NB4 (cell line): ENCODE measurements at regions not wholly inside any gene's neighbourhood (a gene's known extent, or its start where the extent isn't known, plus 50 kb on each side); places are given as distances from the start of the nearest gene placed in this dataset.

Experiments used
- DNase-seq: peaks from one replicate; pipeline ENCODE4 v3.0.0; 2010; ENCODE audit warnings: low read depth
- H3K4me3 ChIP-seq: one replicate; pipeline ENCODE4 v1.5.1; 2011; ENCODE audit warnings: mild to moderate bottlenecking, low read depth, low read length, moderate library complexity
- MYC ChIP-seq: IDR thresholded peaks from 2 replicates; pipeline ENCODE4 v1.6.1; 2011; ENCODE audit warnings: low read depth, low read length
- POLR2A ChIP-seq: IDR thresholded peaks from 2 replicates; pipeline ENCODE4 v1.6.1; 2011; ENCODE audit warnings: mild to moderate bottlenecking; ENCODE audit not compliant: insufficient read length; ENCODE audit errors: extremely low read depth
- TF ChIP-seq, protein P1 (sequence below): IDR thresholded peaks from one replicate; pipeline ENCODE4 v1.5.1; 2012; ENCODE audit warnings: low read depth, low read length
- TF ChIP-seq, protein P2 (sequence below): IDR thresholded peaks from 2 replicates; pipeline ENCODE4 v1.6.1; 2011; ENCODE audit warnings: low read depth, low read length

DNA sequence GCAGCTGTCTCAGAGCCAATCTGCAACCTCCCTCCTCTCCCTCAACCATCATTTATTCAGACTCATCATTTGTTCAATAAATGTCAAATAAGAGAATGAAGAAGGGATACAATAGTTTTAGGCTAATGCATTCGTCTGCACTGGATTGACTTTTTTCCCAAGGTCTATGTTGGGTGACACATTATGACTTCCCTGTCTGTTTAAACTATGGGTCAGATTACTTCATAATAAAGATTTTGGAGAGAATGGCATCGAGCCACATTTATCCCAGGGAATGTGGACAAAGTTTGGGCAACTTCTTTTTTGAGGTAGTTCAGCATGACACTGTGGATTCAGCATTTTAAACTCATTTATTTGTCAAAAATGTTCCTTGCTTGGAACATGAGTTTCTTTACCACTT, 107.4 kb upstream of the ADGRL2 start:
- TF ChIP-seq POLR2A (no peak), MYC (no peak)
- TF ChIP-seq, protein P1, sequence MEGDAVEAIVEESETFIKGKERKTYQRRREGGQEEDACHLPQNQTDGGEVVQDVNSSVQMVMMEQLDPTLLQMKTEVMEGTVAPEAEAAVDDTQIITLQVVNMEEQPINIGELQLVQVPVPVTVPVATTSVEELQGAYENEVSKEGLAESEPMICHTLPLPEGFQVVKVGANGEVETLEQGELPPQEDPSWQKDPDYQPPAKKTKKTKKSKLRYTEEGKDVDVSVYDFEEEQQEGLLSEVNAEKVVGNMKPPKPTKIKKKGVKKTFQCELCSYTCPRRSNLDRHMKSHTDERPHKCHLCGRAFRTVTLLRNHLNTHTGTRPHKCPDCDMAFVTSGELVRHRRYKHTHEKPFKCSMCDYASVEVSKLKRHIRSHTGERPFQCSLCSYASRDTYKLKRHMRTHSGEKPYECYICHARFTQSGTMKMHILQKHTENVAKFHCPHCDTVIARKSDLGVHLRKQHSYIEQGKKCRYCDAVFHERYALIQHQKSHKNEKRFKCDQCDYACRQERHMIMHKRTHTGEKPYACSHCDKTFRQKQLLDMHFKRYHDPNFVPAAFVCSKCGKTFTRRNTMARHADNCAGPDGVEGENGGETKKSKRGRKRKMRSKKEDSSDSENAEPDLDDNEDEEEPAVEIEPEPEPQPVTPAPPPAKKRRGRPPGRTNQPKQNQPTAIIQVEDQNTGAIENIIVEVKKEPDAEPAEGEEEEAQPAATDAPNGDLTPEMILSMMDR = no peak
- TF ChIP-seq, protein P2, sequence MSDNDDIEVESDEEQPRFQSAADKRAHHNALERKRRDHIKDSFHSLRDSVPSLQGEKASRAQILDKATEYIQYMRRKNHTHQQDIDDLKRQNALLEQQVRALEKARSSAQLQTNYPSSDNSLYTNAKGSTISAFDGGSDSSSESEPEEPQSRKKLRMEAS = no peak

DNA sequence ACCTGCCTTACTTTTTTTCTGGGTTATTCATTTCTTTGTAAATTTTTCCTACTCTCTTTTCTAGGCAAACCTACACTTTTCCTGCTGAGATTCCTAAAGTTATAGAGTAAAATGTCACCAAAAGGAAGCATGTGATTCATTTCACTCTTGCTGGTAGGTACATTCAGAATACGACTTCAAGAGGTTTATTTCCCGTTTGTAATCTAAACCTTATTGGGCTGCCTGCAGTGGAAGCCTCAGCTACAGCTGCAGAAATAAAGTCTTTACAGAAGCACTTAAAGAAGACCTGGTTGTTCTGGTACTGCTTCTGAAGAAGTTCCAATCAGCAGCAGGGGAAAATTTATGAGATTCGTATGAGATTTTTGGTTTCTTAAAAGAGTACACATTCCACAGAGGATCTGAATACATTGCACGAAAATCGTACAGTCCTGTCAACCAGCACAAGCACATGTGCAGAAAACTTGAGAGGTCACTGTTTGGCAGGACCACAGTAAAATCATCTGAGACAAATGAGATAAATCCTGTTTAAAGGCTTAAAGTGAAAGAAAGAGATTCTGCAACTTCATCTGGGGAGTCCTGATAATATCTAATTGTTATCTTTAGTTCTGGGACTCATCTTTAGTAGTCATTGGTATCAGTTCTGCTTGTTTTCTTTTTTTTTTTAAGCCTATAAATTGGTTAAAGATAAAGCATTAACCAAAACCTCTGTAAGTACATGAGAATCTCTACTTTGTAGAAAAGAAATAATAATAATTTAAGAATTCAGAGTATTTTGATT, 109.9 kb upstream of the ADGRL2 start:
- H3K4me3 ChIP-seq = no peak overlapping the region
- no peak for DNase-seq
- TF ChIP-seq, protein P2 = no peak
- TF ChIP-seq MYC (no peak), POLR2A (no peak)
- TF ChIP-seq, protein P1 = no peak

More for the DNA sequence above, 107.4 kb upstream of the ADGRL2 start:
- no peak for DNase-seq
- H3K4me3 ChIP-seq = no peak overlapping the region

DNA sequence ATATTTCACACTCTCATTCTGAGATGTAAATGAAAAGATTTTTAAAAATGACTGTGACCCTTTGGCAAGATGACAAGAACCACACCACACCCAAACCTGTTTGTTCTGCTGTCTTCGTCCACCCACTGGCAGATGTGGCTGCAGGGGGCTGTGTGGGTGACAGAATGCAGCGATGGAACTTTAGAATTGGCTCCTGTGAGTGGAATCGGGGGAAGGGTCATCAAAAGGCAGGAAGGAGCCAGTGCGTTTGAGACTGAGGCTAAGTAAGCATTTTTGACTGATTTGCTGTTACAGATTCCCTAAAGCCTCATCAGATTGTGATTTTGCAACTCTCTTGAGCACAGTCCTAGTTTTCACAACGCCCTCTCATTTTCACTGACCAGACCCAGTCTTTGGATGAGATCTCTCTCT, 111.2 kb upstream of the ADGRL2 start:
- TF ChIP-seq, protein P1 = no peak
- TF ChIP-seq, protein P2 = no peak
- TF ChIP-seq POLR2A (no peak), MYC (no peak)
- no peak overlapping the region for H3K4me3 ChIP-seq
- no peak for DNase-seq

DNA sequence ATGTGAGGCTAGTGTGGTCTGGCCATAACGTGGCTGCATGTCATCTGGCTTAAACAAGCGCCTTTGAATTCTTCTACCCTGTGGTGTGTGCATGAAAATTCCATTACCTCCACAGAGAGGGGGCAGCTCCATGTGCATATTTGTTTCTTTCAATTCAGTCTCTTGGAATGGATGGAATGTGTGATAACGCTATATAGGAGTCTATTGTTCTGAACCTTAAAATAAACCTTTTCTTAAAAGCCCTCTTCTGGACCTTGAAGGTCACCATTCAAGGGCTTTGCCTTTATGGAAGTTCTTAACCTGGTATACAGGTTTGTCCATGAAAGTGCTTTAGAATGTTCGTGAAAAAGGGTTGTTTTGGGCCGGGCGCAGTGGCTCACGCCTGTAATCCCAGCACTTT, 118.2 kb upstream of the ADGRL2 start:
- TF ChIP-seq, protein P1 = no peak
- TF ChIP-seq, protein P2 = no peak
- TF ChIP-seq POLR2A = no peak
- TF ChIP-seq MYC = no peak
- no peak overlapping the region for H3K4me3 ChIP-seq
- DNase-seq = no peak

DNA sequence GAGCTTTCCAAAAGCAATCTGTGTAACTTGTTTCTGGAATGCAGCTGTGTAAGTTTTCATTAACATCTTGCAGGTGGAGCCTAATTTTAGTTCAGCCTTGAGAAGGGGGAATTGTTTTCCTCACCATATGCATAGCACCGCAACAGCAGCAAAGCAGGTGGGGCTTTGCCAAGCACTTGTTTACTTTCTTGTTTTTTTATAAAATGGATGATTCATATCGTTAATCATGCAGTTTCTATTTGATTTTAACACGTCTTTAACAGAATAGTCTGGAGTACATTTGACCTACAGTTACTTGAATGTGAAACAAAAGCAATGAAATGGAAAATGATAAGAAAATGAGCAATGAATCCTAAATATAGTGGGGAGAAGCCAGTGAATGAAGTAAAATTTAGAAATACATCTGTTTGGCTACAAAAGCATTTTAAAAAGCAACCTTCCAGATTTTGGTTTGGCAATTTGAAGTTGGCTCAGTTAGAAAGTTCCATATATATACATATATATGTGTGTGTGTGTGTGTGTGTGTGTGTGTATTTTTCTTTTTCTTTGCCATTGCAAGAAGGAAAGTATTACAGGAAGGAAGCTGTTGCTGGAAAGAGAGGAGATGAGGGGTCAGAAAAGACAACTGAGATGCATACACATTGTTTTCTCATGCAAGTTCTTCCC, 119.0 kb upstream of the ADGRL2 start:
- no peak overlapping the region for H3K4me3 ChIP-seq
- no peak for DNase-seq
- TF ChIP-seq, protein P1 = no peak
- TF ChIP-seq, protein P2 = no peak
- TF ChIP-seq MYC (no peak), POLR2A (no peak)
